ENCODE measurements at regions not wholly inside any gene's neighbourhood (a gene's known extent, or its start where the extent isn't known, plus 50 kb on each side); places are given as distances from the start of the nearest gene placed in this dataset.

DNA sequence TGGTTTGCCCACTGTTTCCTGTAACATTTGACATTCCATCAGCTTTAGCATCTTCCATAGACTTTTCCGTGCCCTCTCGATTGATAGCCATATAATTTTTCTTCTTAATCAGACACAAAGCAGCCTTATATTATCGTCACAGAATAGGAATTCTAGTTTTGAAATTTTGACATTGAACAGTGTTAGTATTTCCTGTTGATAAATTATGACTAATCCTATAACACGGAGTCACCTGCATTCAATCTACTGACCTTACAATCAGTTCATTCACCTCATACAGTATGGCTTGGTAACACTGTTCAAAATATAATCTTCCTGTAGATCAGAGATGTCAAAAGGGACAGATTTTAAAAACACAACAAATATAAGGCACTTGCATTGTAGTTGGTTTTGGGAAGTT is 423.7 kb downstream of the C3orf38 start:
- TF ChIP-seq, protein P1, sequence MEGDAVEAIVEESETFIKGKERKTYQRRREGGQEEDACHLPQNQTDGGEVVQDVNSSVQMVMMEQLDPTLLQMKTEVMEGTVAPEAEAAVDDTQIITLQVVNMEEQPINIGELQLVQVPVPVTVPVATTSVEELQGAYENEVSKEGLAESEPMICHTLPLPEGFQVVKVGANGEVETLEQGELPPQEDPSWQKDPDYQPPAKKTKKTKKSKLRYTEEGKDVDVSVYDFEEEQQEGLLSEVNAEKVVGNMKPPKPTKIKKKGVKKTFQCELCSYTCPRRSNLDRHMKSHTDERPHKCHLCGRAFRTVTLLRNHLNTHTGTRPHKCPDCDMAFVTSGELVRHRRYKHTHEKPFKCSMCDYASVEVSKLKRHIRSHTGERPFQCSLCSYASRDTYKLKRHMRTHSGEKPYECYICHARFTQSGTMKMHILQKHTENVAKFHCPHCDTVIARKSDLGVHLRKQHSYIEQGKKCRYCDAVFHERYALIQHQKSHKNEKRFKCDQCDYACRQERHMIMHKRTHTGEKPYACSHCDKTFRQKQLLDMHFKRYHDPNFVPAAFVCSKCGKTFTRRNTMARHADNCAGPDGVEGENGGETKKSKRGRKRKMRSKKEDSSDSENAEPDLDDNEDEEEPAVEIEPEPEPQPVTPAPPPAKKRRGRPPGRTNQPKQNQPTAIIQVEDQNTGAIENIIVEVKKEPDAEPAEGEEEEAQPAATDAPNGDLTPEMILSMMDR (conservative IDR thresholded peaks at IDR 0.05; ENCODE audit: low read depth, low read length), result no peak
- H3K4me3 ChIP-seq (ENCODE audit: low read depth, low read length), result no peak overlapping the region
- no peak for DNase-seq (ENCODE audit: low read depth)

DNA sequence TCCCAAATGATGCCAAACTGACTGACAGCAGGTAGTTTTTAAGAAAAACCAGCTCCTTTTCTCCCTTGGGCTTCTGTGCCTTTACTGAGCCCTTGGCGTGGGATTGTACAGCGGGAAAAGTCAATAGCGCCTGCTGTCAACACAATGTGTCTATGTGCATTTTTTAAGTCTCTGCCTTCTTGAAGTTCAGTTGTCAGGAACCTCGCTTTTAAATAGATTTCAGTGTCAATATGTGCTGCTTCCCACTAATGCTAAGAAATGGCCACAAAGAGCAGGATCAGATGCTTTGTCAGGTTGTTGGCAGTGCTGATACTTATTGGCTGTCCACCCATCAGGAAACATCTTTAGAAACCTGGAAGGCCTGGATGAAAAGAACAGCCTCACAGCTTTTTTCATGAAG is 424.4 kb downstream of the C3orf38 start:
- DNase-seq (ENCODE audit: low read depth), result no peak
- no peak overlapping the region for H3K4me3 ChIP-seq (ENCODE audit: low read depth, low read length)
- TF ChIP-seq, protein P1 (conservative IDR thresholded peaks at IDR 0.05; ENCODE audit: low read depth, low read length), result no peak

DNA sequence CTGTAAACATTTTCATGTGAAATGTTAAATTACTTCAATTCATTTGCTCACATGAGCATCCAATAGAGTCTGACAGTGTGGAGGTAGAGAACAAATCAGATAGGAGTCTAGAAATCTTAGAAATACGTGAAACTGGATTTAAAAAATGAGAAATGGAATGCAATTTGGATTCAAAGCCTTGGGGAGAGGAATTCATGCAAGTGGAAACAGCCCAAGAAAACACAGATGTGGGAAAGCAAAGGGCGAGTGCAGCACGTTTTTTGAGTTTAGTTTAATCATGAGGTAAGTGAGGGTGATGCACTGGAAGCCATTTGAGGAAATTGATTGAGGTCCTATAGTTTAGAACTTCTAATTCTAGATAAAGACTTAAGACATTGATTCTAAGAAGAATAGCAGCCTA is 434.7 kb downstream of the C3orf38 start:
- no peak overlapping the region for H3K4me3 ChIP-seq (ENCODE audit: low read depth, low read length)
- TF ChIP-seq, protein P1 (conservative IDR thresholded peaks at IDR 0.05; ENCODE audit: low read depth, low read length), result no peak
- DNase-seq (ENCODE audit: low read depth), result no peak

DNA sequence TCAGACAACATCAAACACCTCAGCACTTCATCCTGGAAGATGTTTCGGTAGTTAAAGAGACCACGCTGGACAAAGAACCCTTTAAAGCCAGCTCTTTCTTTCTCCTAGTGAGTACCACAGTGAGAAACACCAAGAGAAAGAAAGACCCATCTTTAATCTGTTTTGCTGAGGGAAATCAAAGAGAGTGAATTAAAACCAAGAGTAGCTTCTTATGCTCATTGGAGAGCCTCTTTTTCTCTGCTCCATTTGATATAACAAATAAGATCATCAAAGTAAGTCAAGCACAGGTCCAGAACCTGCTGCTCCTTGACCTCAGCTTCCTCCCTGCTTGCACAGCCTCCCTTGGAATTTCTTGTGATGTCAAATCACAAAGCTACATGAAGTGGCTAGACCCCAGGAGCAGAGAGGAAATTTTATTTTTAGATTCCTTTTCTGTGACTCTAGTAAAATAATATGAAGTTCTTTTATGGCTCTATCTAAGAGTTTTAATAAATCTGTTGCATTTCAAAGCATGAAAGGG is 436.4 kb downstream of the C3orf38 start:
- no peak for DNase-seq (ENCODE audit: low read depth)
- H3K4me3 ChIP-seq (ENCODE audit: low read depth, low read length), result no peak overlapping the region
- TF ChIP-seq, protein P1 (conservative IDR thresholded peaks at IDR 0.05; ENCODE audit: low read depth, low read length), result no peak

DNA sequence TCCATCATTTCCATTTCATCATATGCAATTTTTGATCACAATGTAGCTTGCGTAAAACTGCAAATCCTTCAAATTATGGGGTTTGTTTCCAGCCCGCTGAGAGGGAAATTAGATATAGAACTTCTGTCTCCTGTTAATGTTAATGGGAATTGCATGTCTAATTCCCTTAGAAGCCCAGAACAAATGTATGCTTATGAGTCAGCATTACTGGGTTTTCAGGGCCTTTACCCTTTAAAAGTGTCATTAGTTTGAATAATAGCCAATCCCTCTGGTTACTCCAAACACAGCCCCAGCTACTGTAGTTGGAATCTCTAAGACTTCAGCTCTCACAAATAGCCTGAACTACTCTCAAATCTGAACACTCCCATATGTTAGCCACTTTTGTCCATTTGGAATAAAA is 439.4 kb downstream of the C3orf38 start:
- peak; percentile 33 for DNase-seq (ENCODE audit: low read depth)
- TF ChIP-seq, protein P1 (conservative IDR thresholded peaks at IDR 0.05; ENCODE audit: low read depth, low read length), result no peak
- no peak overlapping the region for H3K4me3 ChIP-seq (ENCODE audit: low read depth, low read length)

DNA sequence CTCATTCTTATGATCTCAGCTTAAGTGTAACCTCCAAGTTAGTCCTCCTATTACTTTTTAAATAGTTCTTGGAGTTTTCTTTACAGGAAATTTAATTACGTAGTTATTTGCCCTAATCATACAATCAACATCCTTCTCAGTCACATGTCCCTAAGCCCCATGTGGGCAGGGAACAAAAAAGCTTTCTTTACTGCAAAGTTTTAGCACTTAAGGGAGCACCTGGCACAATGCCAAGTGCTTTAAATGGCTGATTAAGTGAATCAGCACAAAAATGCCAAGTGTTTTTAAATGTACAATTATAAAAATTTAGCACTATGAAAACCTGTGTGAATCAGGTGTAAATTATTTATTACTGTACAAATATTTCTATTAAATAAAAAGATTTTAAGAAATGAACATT is 445.3 kb downstream of the C3orf38 start:
- no peak overlapping the region for H3K4me3 ChIP-seq (ENCODE audit: low read depth, low read length)
- TF ChIP-seq, protein P1 (conservative IDR thresholded peaks at IDR 0.05; ENCODE audit: low read depth, low read length), result no peak
- peak; percentile 39 for DNase-seq (ENCODE audit: low read depth)

DNA sequence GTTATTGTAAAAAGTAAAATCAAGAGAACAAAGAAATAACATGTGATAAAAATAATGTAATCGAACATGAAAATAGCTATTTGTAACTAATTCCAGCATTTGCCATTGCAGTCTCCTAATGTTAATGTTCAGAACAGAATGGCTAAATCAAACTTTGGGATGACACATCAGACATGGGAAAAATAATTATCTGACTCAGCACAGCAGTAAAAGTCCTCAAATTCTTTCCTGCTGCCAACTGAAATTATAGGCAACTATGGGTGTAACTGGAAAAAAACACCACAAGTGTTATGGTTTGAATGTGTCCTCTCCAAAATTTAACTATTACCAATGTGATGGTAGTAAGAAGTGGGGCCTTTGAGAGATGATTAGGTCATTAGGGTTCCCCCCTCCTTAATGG is 446.7 kb downstream of the C3orf38 start:
- DNase-seq (ENCODE audit: low read depth), result peak; percentile 5
- TF ChIP-seq, protein P1 (conservative IDR thresholded peaks at IDR 0.05; ENCODE audit: low read depth, low read length), result no peak

More for the DNA sequence above, 446.7 kb downstream of the C3orf38 start:
- H3K4me3 ChIP-seq (ENCODE audit: low read depth, low read length), result no peak overlapping the region

Measured in choroid plexus epithelial cell (primary cell).